IPS DF 6.9 (cell line): ENCODE measurements at regions not wholly inside any gene's neighbourhood (a gene's known extent, or its start where the extent isn't known, plus 50 kb on each side); places are given as distances from the start of the nearest gene placed in this dataset.

Experiments
- DNase-seq: peaks from one replicate; pipeline ENCODE4 v3.0.0-alpha.2; 2013; ENCODE audit warnings: low read depth, low spot score
- H3K27ac ChIP-seq: one replicate; pipeline ENCODE4 v1.5.1; 2013; ENCODE audit warnings: low read length, control low read depth
- H3K27me3 ChIP-seq: 2 replicates; pipeline ENCODE4 v1.6.1; 2013; ENCODE audit warnings: mild to moderate bottlenecking, low read length; ENCODE audit not compliant: control insufficient read depth, insufficient read depth
- H3K36me3 ChIP-seq: 2 replicates; pipeline ENCODE4 v1.6.1; 2013; ENCODE audit warnings: low read length; ENCODE audit not compliant: control insufficient read depth, insufficient read depth
- H3K4me1 ChIP-seq: 2 replicates; pipeline ENCODE4 v1.6.1; 2013; ENCODE audit warnings: low read length; ENCODE audit not compliant: control insufficient read depth, insufficient read depth
- H3K4me3 ChIP-seq: 2 replicates; pipeline ENCODE4 v1.5.1; 2013; ENCODE audit warnings: mild to moderate bottlenecking, low read length
- H3K9me3 ChIP-seq: 2 replicates; pipeline ENCODE4 v1.6.1; 2013; ENCODE audit warnings: low read length, inconsistent platforms; ENCODE audit not compliant: control insufficient read depth, insufficient read depth
- WGBS: extraction: QIAGEN DNeasy Blood & Tissue Kit; methylation state at CpG from one replicate; pipeline ENCODE4 v1.1.7; 2013; ENCODE audit warnings: mixed read lengths, missing lambda C conversion rate; ENCODE audit not compliant: insufficient read length, insufficient coverage; 5-methylcytosine and 5-hydroxymethylcytosine counted together

GRCh38 chr5:61596265-61596664 lies 264.2 kb downstream of the ZSWIM6 start:
- WGBS, result no CpG with 5 or more reads among the region's 1 CpG
- Histone ChIP-seq H3K27ac (no peak overlapping the region), H3K9me3 (no peaks in the 10 kb centered on the region), H3K36me3 (no peaks in the 10 kb centered on the region), H3K4me3 (no peak overlapping the region), H3K4me1 (no peaks in the 10 kb centered on the region), H3K27me3 (no peaks in the 10 kb centered on the region)
- no peak for DNase-seq

- H3K27ac ChIP-seq, result no peak overlapping the region
- no peak for DNase-seq
- no peak overlapping the region for H3K4me3 ChIP-seq
- H3K4me1 ChIP-seq, result no peaks in the 10 kb centered on the region
- no peaks in the 10 kb centered on the region for H3K36me3 ChIP-seq
- H3K27me3 ChIP-seq, result no peaks in the 10 kb centered on the region
- H3K9me3 ChIP-seq, result no peaks in the 10 kb centered on the region
Measured at GRCh38 chr5:61597684-61598083, 265.6 kb downstream of the ZSWIM6 start.

DNA sequence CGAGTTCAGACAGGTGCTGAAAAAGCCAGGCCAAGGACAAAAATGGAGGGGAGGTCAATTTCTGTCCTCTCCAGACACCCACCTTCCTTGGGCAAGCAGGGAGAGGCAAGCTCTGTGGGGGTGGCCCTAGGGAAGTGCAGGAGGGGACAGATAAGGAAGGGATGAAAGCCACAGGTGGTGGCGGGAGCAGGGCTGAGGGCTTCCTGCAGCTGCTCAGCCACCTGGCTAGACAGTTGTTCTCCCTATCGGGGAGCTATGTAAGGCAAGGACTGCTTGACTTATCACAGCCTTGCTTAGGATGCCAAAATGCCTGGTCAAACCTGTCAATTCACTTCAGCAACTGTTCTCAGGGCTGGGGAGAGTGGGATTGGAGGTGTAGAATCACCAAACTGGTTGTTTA lies 266.1 kb downstream of the ZSWIM6 start:
- Histone ChIP-seq H3K9me3 (no peaks in the 10 kb centered on the region), H3K4me1 (no peaks in the 10 kb centered on the region), H3K4me3 (no peak overlapping the region), H3K36me3 (no peaks in the 10 kb centered on the region), H3K27ac (no peak overlapping the region), H3K27me3 (no peaks in the 10 kb centered on the region)
- no peak for DNase-seq
- no CpG with 5 or more reads among the region's 3 CpGs for WGBS

- DNase-seq, result no peak
- Histone ChIP-seq H3K9me3 (no peaks in the 10 kb centered on the region), H3K27me3 (no peaks in the 10 kb centered on the region), H3K36me3 (no peaks in the 10 kb centered on the region), H3K4me1 (no peaks in the 10 kb centered on the region), H3K4me3 (no peak overlapping the region), H3K27ac (no peak overlapping the region)
- WGBS, result no CpG with 5 or more reads among the region's 5 CpGs
Measured at GRCh38 chr5:61599370-61600122, 267.5 kb downstream of the ZSWIM6 start.

DNA sequence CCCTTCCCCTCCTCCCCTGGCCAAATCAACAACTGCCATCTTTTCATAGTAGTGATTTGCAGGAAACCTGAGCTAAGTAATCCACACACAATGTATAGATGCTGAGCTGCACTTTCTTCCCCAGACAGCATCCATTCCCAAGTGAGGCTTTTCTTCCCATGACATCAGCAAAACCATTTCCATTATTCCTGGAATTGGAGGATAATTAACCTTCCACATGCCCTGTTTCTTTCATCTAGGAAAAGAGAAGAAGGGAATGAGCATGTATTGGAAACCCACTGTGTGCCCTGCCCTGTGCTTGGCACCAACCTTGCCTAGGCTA lies 268.0 kb downstream of the ZSWIM6 start:
- Histone ChIP-seq H3K27ac (no peak overlapping the region), H3K36me3 (no peaks in the 10 kb centered on the region), H3K9me3 (no peaks in the 10 kb centered on the region), H3K27me3 (no peaks in the 10 kb centered on the region), H3K4me3 (no peak overlapping the region), H3K4me1 (no peaks in the 10 kb centered on the region)
- no peak for DNase-seq

DNA sequence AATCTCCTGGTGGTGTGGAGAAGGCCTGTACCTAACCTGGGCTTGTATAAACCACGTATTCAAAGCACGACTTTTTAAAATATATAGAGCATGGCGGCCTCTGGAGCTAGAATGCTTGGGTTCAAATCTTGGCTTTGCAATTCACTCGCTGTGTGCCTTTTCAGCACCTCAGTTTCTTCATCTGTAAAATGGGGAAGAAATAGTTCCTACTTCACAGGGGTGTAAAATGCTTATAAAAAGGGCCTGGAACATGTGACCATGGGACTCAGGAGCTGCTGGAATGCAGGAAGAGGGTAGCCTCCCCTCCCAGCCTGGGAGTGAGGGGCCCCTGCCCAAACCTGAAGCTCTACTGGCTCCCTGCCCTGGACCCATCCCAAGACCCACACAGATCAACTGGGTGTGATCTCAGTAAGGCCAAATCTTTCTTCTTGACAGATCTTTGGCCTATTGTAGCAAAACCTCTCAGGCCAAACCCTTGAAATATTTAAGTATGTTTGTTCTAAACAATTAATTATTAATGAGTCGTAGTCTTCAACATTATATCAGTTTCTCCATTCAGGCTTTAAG lies 269.0 kb downstream of the ZSWIM6 start:
- Histone ChIP-seq H3K36me3 (no peaks in the 10 kb centered on the region), H3K4me3 (no peak overlapping the region), H3K27me3 (no peaks in the 10 kb centered on the region), H3K27ac (no peak overlapping the region), H3K9me3 (no peaks in the 10 kb centered on the region), H3K4me1 (0 out of 2 replicates have a peak, but pooled peaks cover 1% of the 10 kb centered on the region)
- no peak for DNase-seq
- WGBS, result no CpG with 5 or more reads among the region's 5 CpGs

DNA sequence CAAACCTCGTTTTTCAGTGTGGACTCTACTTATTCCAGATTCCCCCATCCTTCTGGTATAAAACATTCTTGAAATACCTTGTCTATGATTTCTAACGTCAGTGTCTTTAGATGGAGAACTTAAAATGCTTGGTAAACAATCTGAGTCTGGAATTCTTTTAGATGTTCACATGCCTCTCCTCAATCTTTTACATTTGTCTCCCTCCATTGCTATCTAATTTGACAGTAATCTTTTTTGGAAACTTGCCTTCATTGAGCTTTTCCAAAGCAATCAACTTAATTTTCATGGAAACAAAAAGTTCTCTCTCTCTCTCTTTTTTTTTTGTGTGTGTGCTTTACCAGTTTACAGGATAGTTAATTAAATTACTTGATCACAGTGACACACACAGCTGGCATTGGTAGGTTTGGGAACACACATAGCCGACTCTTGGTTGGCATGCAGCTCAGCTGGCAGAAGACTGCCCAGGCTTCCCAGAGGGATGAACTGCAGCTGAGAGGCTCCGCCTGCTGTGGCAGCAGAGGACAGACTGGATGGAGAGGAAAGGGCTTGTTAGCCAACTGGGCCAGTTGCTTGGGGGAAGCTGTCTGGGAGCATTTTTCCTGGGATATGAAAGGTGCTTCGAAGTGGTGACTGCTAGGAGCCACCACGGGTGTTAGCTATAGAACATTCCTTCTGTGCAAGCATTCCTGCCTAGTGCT lies 271.3 kb downstream of the ZSWIM6 start:
- Histone ChIP-seq H3K9me3 (no peaks in the 10 kb centered on the region), H3K4me3 (no peak overlapping the region), H3K27ac (no peak overlapping the region), H3K4me1 (0 out of 2 replicates have a peak, but pooled peaks cover 1% of the 10 kb centered on the region), H3K36me3 (no peaks in the 10 kb centered on the region), H3K27me3 (no peaks in the 10 kb centered on the region)
- no peak for DNase-seq
- WGBS, result no CpG with 5 or more reads among the region's 6 CpGs

DNA sequence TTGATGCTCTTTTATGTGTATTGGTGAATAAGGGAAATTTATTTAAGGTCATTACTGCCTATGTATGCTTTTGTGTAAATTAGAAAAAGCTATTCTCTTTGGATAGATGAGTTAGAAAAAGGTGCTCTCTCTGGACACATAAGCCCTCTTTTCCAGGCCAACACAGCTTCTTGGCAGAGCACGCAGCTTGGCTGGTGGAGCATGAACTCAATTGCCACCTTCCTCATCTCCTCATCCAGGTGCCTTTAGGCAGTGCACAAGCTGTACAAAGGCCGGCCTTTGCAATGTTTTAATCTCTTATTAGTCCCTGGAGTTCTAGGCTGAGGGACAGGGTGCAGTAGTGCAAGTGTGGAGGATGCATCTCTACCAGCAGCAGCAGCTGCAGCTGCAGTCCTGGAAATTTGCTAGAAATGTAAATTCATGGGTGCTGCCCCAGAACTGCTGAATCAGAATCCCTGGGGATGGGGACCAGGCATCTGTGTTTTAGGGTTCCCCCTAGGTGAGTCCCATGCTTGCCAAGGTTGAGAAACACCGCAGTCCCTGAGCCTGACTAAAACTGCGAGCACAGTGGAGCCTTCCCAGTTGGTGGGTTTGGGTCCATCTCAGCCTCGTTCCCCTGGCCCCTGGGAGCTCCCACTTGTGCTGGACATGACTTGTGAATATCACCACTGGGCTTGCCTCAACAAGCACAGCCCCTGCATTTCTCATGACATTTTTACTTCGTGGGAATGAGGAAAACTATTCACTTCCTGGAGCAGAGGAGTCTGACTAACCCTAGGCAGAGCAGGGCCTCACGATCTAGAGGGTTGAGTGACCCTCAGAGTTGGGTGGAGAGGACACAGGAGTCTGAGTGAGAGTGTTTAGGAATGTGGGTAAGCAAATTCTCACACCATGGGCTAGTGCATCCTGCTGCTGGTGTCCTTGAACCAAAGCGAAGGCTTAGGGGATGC lies 272.3 kb downstream of the ZSWIM6 start:
- H3K27ac ChIP-seq, result no peak overlapping the region

DNA sequence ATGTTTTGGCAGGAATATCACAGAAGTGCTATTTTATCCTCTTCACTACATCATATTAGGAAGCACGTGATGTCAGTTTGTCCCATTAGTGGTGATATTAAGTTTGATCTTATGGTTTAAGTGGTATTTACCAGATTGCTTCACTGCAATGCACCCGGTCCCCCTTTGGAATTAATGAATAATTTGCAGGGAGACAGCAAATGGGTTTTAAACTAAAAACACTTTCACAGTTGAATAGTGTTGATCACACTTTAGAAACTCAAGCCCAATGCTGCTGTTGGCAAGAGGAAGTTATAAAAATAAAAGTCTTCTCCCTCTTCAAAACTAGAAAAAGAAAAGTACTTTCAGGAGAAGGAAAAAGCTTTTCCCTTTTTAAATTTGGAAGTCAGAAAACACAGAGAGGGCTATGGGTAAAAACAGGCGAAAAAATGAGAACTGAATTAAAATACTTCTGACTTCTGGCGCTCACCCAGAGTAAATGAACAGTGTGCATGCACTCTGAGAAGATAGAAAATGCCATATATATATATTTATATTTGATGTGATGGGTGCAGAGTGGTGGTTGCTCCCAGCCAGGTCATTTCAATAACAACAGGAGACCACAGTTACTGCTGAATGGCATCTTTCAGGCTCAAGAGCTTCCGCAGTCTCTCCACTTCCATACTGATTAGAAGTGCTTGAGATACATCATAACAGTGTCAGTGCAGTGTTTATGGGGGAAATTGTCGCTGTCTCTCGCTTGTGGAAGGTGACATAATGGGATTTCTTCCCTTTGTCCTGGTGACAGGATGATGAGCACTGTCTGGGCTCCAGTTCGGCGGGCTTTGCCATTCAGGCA lies 278.0 kb downstream of the ZSWIM6 start:
- H3K27ac ChIP-seq, result no peak overlapping the region
- H3K4me1 ChIP-seq, result peaks cover 6% of the 10 kb centered on the region; the same call in 1 of the 2 replicates
- DNase-seq, result no peak
- WGBS, result no CpG with 5 or more reads among the region's 9 CpGs
- H3K36me3 ChIP-seq, result no peaks in the 10 kb centered on the region
- H3K27me3 ChIP-seq, result no peaks in the 10 kb centered on the region
- no peaks in the 10 kb centered on the region for H3K9me3 ChIP-seq
- no peak overlapping the region for H3K4me3 ChIP-seq

More for the DNA sequence above, 272.3 kb downstream of the ZSWIM6 start:
- Histone ChIP-seq H3K36me3 (no peaks in the 10 kb centered on the region), H3K9me3 (no peaks in the 10 kb centered on the region), H3K27me3 (no peaks in the 10 kb centered on the region), H3K4me1 (0 out of 2 replicates have a peak, but pooled peaks cover 1% of the 10 kb centered on the region), H3K4me3 (no peak overlapping the region)
- DNase-seq, result no peak
- no CpG with 5 or more reads among the region's 8 CpGs for WGBS
